ENCODE measurements at regions not wholly inside any gene's neighbourhood (a gene's known extent, or its start where the extent isn't known, plus 50 kb on each side); places are given as distances from the start of the nearest gene placed in this dataset.

DNA sequence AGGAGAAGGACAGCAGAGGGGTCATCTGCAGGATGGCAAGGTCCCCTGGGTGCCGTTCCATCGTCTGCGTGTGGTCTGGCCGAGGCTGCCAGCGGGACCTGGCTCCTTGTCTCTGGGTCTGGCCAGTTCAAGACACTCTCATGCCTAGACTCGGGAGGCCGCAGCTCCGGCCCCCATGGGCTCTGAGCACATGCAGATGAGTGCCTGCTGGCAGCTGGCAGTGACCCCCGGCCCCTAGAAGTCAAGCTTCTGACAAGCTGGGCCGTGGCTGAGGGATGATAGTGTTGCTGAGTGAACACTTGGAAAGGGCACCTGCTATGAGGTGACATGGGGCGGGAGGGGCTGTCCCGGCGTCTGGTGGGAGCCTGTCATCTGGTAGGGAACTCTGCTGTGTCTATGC is 1180.6 kb downstream of the BRD1 start:
- no peak for DNase-seq

- no peak for DNase-seq
Measured at GRCh38 chr22:48646216-48646925, 1181.3 kb downstream of the BRD1 start.

GRCh38 chr22:48645766-48646165 is 1181.9 kb downstream of the BRD1 start:
- no peak for DNase-seq

DNA sequence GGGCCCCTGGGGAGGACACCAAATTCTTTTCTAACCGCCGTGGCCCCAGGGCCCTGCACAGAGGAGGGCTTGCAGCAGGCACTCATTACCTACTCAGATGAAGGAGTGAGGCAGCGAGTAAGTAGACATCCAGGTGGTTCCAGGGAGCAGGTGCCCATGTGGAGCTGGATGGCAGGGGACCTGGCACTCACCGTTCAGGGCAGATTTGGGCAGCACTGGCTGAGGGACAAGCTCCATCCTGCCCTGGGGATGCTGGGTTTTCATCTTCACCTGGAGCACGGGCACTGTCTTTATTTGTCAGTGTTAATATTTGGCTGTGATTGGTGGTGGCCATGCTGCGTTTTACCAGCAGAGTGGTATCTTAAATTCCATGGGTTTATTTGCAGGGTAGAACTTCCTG is 1182.7 kb downstream of the BRD1 start:
- DNase-seq, result no peak

DNA sequence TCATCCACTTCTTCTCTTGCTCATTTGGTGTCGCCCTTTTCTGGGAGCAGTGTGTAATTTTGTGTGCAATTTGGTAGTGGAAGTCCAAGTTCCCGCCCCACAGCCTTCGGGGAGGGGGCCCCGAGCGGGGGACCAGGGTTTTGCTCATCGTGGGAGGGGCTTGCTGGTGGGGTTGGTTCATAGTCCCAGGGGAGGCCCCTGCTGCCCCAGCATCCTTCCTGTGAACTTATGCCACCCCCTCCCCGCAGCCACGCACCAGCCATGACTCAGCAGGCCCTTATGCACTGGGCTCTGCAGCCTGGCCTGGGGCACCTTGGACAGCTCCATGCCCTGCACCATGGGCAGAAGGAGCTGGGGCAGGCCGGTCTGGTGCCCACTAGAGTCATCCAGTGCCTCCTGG is 1183.6 kb downstream of the BRD1 start:
- no peak for DNase-seq

GRCh38 chr22:48643066-48643731 is 1184.5 kb downstream of the BRD1 start:
- no peak for DNase-seq

- DNase-seq, result no peak
Measured at GRCh38 chr22:48642550-48642949, 1185.1 kb downstream of the BRD1 start.

- no peak for DNase-seq
Measured at GRCh38 chr22:48641906-48642475, 1185.7 kb downstream of the BRD1 start.

DNA sequence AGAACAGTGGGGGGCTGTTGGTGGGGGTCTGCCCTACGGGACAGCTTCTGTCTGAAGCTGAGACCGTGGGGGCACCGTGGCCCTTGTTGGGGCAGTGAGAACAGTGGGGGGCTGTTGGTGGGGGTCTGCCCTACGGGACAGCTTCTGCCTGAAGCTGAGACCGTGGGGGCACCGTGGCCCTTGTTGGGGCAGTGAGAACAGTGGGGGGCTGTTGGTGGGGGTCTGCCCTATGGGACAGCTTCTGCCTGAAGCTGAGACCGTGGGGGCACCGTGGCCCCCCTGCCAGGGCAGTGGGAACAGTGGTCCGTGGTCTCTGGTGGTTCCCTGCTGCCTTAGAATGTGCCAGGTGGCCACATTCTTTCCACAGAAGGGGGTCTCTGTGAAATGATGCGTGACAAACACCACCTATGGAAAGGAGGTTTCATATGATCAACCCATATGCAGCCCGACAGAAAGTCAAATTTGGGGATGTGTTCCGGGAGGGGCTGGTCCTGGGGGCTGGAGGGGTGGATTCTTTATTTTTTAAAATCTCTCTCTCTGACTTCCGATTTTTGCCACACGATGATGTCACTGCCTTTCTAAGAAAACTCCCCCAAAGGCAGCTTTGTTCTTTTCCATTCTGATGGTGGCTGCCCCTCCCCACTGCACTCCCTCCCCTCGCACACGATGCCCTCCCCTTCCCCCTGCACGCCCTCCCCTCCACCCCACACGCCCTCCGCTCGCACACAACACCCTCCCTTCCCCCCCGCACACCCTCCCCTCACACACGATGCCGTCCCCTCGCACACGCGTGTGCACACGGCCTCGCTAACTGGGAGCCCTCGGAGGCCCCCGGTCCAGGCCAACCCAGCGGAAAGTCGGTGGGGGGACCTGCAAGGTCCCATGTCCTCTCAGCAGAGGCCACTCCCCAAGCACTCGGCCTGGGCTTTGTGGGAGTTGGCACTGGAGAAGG is 1186.5 kb downstream of the BRD1 start:
- no peak for DNase-seq

GRCh38 chr22:48639896-48640748 is 1187.6 kb downstream of the BRD1 start:
- DNase-seq, result no peak

GRCh38 chr22:48639021-48639795 is 1188.5 kb downstream of the BRD1 start:
- DNase-seq, result no peak

- no peak for DNase-seq
Measured at GRCh38 chr22:48637231-48637630, 1190.4 kb downstream of the BRD1 start.

DNA sequence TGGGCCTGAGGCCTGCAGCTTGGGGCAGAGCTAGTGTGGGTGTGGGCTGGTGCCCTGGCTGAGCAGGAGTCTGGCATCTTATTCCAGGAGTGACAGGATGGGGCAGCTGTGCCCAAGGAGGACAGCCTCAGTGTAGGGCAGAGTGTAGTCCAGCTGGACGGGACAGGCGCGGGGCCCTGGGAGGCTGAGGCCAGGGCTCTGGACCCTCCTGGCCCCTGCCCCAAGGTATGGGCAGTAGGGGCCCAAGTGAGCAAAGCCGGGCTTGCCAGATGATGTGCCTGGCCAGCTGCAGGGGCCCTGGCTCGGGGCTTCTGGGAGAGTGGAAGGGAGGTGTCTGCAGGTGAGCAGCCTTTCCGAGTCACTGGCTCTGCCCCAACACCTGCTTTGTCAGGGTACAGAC is 1190.9 kb downstream of the BRD1 start:
- no peak for DNase-seq

- DNase-seq, result no peak
Measured at GRCh38 chr22:48635816-48636215, 1191.9 kb downstream of the BRD1 start.

DNA sequence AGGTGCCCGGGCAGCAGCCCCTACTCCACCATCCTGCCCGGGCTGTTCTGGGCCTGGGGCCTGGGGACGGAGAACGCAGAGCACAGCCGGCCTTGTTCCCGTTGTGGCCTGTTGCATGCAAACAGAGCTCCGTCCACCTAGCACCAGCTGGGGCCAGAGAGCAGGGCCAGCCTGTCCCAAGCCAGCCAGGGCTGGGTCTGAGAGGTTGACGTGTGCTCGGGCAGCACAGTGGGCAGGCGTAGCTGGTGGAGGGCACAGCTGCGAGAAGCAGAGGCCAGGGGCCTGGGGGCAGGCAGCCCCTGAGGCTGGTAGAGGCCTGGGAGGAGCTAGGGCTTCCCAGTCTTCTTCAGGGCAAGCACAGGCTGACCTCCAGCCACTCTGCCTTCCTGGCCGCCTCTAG is 1192.6 kb downstream of the BRD1 start:
- no peak for DNase-seq

- no peak for DNase-seq
Measured at GRCh38 chr22:48633996-48634836, 1193.5 kb downstream of the BRD1 start.

GRCh38 chr22:48632646-48633246 is 1194.9 kb downstream of the BRD1 start:
- no peak for DNase-seq

- DNase-seq, result no peak
Measured at GRCh38 chr22:48631288-48631863, 1196.3 kb downstream of the BRD1 start.

- DNase-seq, result no peak
Measured at GRCh38 chr22:48630848-48631247, 1196.8 kb downstream of the BRD1 start.

GRCh38 chr22:48630433-48630754 is 1197.3 kb downstream of the BRD1 start:
- no peak for DNase-seq
